Uterus (tissue), 2 donors: ENCODE measurements at regions not wholly inside any gene's neighbourhood (a gene's known extent, or its start where the extent isn't known, plus 50 kb on each side); places are given as distances from the start of the nearest gene placed in this dataset.

ENCODE experiments used
- POLR2A ChIP-seq, 2 donors: fragments of 450-650 bp; IDR thresholded peaks; one replicate each; pipeline ENCODE4 v1.6.1; 2016; ENCODE audit warnings: antibody characterized with exemption in 2 of 2, mild to moderate bottlenecking in 1 of 2, moderate library complexity in 1 of 2
- TF ChIP-seq, protein P1 (sequence below), 4 experiments: fragments of 200-600 bp in 2 of 4; fragments of 450-650 bp in 2 of 4; sonication (generic) in 2 of 4; IDR thresholded peaks; one replicate each; pipeline ENCODE4 v1.5.1; 2016 to 2019; ENCODE audit warnings: antibody characterized with exemption in 4 of 4, mild to moderate bottlenecking in 2 of 4, moderate library complexity in 1 of 4

DNA sequence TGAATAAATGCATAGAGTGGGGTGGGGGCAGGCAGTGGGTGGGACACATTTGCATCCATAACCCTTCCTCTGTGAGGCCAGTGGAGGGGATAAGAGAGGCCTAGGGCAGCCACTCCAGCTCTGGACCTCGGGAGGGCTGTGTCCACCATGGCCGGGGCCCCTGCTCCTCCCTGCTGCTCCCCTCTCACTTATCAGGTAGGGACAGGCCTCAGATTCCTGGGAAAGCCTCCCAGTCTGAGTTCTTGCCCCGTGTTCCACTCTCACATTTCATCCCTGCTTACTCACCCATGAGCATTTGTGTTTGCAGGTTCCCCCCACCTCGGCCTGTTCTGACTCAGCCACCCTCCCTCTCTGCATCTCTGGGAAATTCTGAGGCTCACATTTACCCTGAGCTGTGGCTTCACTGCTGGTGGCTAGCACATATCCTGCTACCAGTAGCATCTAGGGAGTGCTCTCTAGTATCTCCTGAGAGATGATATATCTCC lies 128.7 kb upstream of the TOP3B start:
- TF ChIP-seq, protein P1, sequence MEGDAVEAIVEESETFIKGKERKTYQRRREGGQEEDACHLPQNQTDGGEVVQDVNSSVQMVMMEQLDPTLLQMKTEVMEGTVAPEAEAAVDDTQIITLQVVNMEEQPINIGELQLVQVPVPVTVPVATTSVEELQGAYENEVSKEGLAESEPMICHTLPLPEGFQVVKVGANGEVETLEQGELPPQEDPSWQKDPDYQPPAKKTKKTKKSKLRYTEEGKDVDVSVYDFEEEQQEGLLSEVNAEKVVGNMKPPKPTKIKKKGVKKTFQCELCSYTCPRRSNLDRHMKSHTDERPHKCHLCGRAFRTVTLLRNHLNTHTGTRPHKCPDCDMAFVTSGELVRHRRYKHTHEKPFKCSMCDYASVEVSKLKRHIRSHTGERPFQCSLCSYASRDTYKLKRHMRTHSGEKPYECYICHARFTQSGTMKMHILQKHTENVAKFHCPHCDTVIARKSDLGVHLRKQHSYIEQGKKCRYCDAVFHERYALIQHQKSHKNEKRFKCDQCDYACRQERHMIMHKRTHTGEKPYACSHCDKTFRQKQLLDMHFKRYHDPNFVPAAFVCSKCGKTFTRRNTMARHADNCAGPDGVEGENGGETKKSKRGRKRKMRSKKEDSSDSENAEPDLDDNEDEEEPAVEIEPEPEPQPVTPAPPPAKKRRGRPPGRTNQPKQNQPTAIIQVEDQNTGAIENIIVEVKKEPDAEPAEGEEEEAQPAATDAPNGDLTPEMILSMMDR (IDR thresholded peaks at IDR 0.05): no peak
- no peak for TF ChIP-seq POLR2A (IDR thresholded peaks at IDR 0.05)
